NT2/D1 (cell line): ENCODE measurements at regions not wholly inside any gene's neighbourhood (a gene's known extent, or its start where the extent isn't known, plus 50 kb on each side); places are given as distances from the start of the nearest gene placed in this dataset.

Experiments used
- SUZ12 ChIP-seq: IDR thresholded peaks from 2 replicates; pipeline ENCODE4 v1.6.1; 2011; ENCODE audit not compliant: insufficient read length, insufficient read depth; ENCODE audit errors: extremely low read depth
- YY1 ChIP-seq: IDR thresholded peaks from 2 replicates; pipeline ENCODE4 v1.6.1; 2011; ENCODE audit not compliant: insufficient read length, insufficient read depth
- ZNF274 ChIP-seq: IDR thresholded peaks from 2 replicates; pipeline ENCODE4 v1.6.1; 2011; ENCODE audit warnings: mild to moderate bottlenecking, low read depth, low read length

DNA sequence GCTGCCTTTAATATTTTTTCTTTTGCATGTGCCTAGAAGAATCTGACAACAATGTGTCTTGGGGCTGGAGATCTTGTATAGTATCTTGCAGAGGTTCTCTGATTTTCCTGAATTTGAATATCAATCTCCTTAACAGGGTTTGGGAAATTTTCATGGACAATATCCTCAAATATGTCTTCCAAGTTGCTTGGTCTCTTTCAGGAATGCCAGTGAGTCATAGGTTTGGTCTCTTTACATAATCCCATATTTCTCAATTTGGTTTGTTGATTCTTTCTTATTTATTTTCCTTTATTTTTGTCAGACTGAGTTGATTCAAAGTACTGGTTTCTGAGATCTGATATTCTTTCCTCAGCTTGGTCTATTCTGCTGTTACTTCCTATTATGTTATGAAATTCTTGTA, 208.7 kb upstream of the GLI3 start:
- TF ChIP-seq YY1 (no peak), SUZ12 (no peak), ZNF274 (no peak)
